C4-2B (cell line): ENCODE measurements at regions not wholly inside any gene's neighbourhood (a gene's known extent, or its start where the extent isn't known, plus 50 kb on each side); places are given as distances from the start of the nearest gene placed in this dataset.

Experiments
- H3K27ac ChIP-seq: fragments of 450-650 bp; 2 replicates; pipeline ENCODE4 v1.5.1; 2017
- ZFX ChIP-seq: fragments of 450-650 bp; IDR thresholded peaks from 2 replicates; pipeline ENCODE4 v1.6.1; 2017
- TF ChIP-seq, protein P1 (sequence below): fragments of 450-650 bp; conservative IDR thresholded peaks from 2 replicates; pipeline ENCODE4 v1.5.1; 2017; ENCODE audit warnings: mild to moderate bottlenecking

DNA sequence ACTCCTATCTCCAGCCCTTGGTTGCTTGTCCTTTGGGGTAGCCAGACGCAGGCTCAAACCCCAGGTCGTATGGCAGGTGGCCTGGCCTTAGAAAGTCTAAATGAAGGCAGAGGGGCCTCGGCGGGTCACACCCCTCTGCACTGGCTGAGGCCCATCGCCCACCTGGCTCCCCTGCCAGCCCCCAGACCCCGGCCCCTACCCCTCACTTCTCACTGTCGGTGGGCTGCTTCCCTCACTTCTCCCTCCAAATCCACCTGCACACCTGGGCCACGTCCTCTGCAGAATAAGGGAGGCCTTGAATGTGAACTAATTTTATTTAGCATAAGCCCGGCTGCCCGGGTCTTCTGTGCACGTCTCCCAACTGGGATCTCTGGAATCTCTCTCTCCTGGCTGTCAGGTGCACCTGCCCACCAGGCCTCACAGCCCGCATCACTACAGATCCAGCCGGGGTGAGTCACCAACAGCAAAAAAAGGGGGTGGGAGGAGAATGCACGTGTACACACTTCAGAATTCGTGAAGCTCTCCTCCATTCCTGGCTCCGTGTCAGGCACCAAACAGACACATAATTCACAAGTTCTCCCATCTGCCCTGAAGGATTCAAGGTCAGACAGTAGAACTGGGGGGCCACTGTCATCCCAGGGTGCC is 107.5 kb upstream of the SIM2 start:
- TF ChIP-seq, protein P1, sequence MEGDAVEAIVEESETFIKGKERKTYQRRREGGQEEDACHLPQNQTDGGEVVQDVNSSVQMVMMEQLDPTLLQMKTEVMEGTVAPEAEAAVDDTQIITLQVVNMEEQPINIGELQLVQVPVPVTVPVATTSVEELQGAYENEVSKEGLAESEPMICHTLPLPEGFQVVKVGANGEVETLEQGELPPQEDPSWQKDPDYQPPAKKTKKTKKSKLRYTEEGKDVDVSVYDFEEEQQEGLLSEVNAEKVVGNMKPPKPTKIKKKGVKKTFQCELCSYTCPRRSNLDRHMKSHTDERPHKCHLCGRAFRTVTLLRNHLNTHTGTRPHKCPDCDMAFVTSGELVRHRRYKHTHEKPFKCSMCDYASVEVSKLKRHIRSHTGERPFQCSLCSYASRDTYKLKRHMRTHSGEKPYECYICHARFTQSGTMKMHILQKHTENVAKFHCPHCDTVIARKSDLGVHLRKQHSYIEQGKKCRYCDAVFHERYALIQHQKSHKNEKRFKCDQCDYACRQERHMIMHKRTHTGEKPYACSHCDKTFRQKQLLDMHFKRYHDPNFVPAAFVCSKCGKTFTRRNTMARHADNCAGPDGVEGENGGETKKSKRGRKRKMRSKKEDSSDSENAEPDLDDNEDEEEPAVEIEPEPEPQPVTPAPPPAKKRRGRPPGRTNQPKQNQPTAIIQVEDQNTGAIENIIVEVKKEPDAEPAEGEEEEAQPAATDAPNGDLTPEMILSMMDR, result no peak
- no peak for TF ChIP-seq ZFX
- H3K27ac ChIP-seq, result no peak overlapping the region

DNA sequence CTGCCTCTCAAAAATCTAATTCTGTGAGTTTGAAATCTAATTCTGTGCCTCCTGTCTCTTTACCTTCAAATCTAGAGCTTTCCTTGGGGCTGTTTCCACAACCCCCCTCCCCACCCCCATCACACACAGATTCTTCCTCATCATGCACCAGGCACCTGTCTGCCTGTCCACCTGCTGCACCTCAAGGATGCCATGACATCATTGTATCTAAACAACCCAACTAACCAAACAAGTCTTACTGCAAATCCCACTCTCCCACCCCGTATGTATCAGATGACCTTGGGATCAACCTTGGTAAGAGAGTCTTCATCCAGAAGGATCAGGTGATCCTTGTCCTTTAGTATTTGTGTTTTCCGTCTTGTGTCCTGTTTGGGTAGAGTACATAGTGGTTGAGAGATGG is 102.7 kb upstream of the SIM2 start:
- TF ChIP-seq, protein P1, result no peak
- no peak for TF ChIP-seq ZFX
- H3K27ac ChIP-seq, result no peak overlapping the region

DNA sequence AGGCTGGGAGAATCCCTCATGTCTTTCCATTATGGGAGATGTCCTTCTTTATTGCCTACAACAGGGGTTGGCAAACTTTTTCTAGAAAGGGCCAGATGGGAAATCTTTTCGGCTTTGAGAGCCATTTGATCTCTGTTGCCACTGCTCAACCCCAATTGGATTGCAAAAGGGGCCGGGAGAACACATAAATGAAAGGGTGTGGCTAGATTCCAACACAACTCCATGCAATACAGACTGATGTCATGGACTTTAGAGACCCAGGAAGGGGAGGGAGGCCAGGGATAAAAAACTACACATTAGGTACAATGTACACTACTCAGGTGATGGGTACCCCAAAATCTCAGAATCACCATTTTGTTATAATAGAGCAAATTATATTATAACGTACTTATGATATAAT is 97.6 kb upstream of the SIM2 start:
- TF ChIP-seq ZFX, result no peak
- TF ChIP-seq, protein P1, result no peak
- no peak overlapping the region for H3K27ac ChIP-seq

DNA sequence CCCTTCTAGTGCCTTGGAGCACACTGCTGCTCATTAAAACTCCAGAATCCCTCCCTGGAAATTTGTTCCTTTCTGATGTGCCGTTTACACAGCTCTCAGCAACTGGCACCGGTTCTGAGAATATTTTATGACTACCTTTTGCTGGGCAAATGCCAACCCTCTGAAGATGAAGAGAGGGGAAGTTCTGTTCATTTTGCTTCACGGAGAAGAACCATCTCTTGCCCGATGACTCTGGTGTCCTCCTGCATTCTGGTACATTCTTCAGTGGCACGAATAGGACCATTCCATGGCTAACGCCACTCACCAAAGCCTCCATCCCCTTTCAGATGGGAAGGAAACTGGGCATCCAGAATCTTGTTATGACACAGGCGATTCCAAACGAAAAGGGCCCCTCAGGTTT is 96.2 kb upstream of the SIM2 start:
- no peak overlapping the region for H3K27ac ChIP-seq
- TF ChIP-seq, protein P1, result no peak
- no peak for TF ChIP-seq ZFX

DNA sequence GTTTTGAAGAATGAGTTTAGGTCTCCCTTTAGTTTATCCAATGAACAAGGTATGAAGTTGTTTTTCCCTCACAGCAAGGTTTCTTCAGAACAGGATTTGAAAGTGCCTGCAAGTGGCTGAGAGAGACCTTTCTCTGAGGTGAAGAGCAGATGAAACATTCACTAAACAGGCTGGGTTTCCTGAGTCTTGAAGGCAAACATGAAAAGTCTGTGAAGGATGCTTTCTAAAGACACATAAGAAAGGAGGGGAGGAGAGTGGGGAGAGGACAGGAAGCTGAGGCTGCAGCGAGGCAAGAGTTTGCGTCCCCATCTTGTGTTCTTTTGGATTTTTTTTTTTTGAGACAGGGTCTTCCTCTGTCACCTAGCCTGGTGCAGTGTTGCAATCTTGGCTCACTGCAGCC is 95.7 kb upstream of the SIM2 start:
- TF ChIP-seq, protein P1, result no peak
- TF ChIP-seq ZFX, result no peak
- H3K27ac ChIP-seq, result no peak overlapping the region

DNA sequence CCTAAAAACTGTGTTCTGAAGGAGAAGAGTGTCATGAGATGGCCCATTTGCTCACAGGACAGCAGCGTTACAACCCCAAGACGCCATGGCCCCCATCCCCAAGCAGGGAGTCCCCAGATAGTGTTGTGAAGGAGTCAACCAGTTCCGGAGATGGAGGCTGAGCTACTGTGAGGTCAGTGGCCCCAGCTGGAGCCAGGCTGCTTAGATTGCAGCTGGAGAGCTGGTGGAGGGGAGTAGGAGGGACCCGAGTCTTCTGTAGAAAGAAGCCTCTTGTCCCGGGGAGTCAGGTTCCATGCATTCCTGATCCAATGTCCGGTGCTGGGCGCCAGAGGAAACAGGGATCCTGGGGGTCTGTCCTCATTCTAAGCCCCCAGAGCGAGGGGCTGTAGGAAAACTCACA is 93.5 kb upstream of the SIM2 start:
- no peak overlapping the region for H3K27ac ChIP-seq
- TF ChIP-seq, protein P1, result no peak
- no peak for TF ChIP-seq ZFX

DNA sequence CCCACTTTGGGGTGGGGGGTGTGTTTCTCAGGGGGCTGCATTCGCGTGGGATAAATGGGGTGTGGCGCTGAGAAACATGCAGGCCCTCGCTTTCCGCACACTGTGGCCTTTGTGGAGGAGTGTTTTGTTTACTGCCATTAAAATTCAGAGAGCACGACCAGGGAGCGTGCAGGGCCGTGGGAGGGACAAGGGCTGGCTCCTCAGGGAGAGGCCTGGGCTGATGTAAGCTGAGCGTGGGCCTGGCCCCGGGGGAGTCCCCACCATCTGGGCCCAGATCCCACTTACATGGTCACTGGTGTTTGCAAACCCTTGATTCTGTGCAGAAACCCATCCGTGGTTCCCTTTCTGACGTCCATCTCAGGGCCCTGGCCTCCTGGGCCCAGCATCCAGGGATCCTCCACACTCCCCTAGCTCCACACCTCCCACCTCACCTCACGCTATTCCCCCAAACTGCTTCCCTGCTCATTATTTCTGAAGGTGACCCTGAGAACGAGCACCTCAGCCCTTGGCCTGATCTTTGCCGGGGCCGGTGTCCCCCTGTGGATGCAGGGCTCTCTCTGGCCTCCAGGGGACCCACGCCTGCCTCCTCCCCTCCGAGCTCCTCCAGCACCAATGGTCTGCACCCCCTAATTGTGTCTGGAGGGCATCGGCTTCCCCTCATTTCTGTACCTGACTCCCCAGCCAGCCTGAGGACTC is 92.5 kb upstream of the SIM2 start:
- TF ChIP-seq ZFX, result no peak

DNA sequence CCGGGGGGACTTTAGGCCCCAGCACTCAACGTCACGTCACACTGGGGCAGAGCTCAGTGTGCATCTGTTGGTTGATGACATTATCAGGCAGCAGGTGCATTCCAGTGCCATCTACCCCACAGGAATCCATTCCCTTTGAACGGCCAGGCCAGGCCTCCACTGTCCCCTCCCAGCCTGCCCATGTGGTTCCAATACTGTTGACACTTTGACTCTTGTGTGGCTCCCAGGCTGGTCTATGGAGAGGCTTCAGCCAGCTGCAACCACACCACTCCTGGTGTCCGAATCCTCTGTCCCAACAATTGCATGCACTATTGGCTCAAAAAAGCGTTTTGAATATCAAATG is 92.0 kb upstream of the SIM2 start:
- TF ChIP-seq, protein P1, result no peak
- TF ChIP-seq ZFX, result no peak
- H3K27ac ChIP-seq, result no peak overlapping the region

More for the DNA sequence above, 92.5 kb upstream of the SIM2 start:
- H3K27ac ChIP-seq, result no peak overlapping the region
